A673 (cell line): ENCODE measurements at regions not wholly inside any gene's neighbourhood (a gene's known extent, or its start where the extent isn't known, plus 50 kb on each side); places are given as distances from the start of the nearest gene placed in this dataset.

Experiments used
- BruUV-seq: library from RNA; stranded (reverse); fragments of 400-500 nt; replicated peaks from 2 replicates; lab custom pipeline; 2021; lab: Mats Ljungman, UMichigan
- CTCF ChIA-PET: fragments of 300-600 bp; sonication (Branson Sonifier 250); formaldehyde crosslinking; loops from one replicate; lab custom pipeline; 2022; ENCODE audit warnings: antibody characterized with exemption; lab: Charles Lee
- POLR2A ChIA-PET: fragments of 300-600 bp; sonication (Branson Sonifier 250); formaldehyde crosslinking; loops from one replicate; lab custom pipeline; 2022; ENCODE audit warnings: antibody characterized with exemption; ENCODE audit not compliant: low non-redundant PET; lab: Charles Lee
- DNase-seq: peaks from one replicate; pipeline ENCODE4 v3.0.0-alpha.2; 2015; ENCODE audit warnings: low spot score
- H3K27ac ChIP-seq: fragments of 200-600 bp; sonication (generic); 2 replicates; pipeline ENCODE4 v1.5.1; 2016; ENCODE audit warnings: mixed run types, low read depth, mild to moderate bottlenecking, mixed read lengths, antibody characterized with exemption, low read length; ENCODE audit not compliant: poor library complexity, severe bottlenecking
- H3K27me3 ChIP-seq: fragments of 200-600 bp; sonication (generic); replicated peaks from 2 replicates; pipeline ENCODE4 v1.6.1; 2017; ENCODE audit warnings: mixed run types, low read depth, mild to moderate bottlenecking, mixed read lengths, antibody characterized with exemption, low read length; ENCODE audit not compliant: insufficient read depth, poor library complexity
- H3K36me3 ChIP-seq: fragments of 200-600 bp; sonication (generic); 2 replicates; pipeline ENCODE4 v1.6.1; 2016; ENCODE audit warnings: mixed run types, mild to moderate bottlenecking, mixed read lengths, antibody characterized with exemption, low read length; ENCODE audit not compliant: insufficient read depth, poor library complexity, severe bottlenecking
- H3K4me1 ChIP-seq: fragments of 200-600 bp; sonication (generic); 2 replicates; pipeline ENCODE4 v1.6.1; 2017; ENCODE audit warnings: mixed run types, mild to moderate bottlenecking, mixed read lengths, antibody characterized with exemption, low read length; ENCODE audit not compliant: insufficient read depth, poor library complexity, severe bottlenecking
- H3K4me3 ChIP-seq: fragments of 200-600 bp; sonication (generic); 2 replicates; pipeline ENCODE4 v1.5.1; 2016; ENCODE audit warnings: low read depth, mixed run types, mild to moderate bottlenecking, mixed read lengths, low read length; ENCODE audit not compliant: poor library complexity, severe bottlenecking
- H3K9me3 ChIP-seq: fragments of 200-600 bp; sonication (generic); 2 replicates; pipeline ENCODE4 v1.6.1; 2016; ENCODE audit warnings: mixed run types, low read depth, mild to moderate bottlenecking, mixed read lengths, antibody characterized with exemption, low read length; ENCODE audit not compliant: poor library complexity, severe bottlenecking
- EZH2 ChIP-seq: fragments of 200-600 bp; sonication (generic); IDR thresholded peaks from 2 replicates; pipeline ENCODE4 v1.6.1; 2017; ENCODE audit warnings: borderline replicate concordance, low read depth, mild to moderate bottlenecking, mixed read lengths, antibody characterized with exemption, low read length; ENCODE audit not compliant: poor library complexity, severe bottlenecking
- intact Hi-C: fragments of 100-400 bp; cut with micrococcal nuclease; formaldehyde crosslinking; loops from one replicate; pipeline ENCODE4 v1.10.0; 2022; ENCODE audit not compliant: unreplicated experiment
- TF ChIP-seq, protein P1 (sequence below): fragments of 300-800, 200-600 bp; sonication (generic); conservative IDR thresholded peaks from 2 replicates; pipeline ENCODE4 v1.5.1; 2017; ENCODE audit warnings: low read depth, mild to moderate bottlenecking, antibody characterized with exemption, low read length, moderate library complexity, mixed read lengths

DNA sequence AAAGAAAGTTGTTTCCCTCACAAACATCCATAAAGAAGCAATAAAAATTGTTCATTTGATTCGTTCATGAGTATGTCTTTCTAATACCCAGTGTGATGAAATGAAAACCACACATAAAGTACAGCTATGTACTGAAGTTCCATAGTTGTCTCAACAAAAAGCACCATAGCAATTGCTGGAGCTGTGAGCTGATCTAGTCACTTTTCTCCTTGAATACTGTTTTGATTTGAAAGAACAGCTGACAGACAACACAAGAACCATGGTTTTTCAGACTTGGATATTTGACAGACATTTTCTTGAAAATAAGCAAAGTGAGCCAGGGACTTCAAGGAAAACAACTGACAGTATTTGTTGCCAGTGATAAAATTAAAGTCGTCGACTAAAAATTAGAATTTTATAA, 237.1 kb upstream of the PLD5 start:
- ChIA-PET POLR2A (no interaction called here), CTCF (no interaction called here)
- no TSS peak for BruUV-seq
- TF ChIP-seq EZH2: no peak
- TF ChIP-seq, protein P1, sequence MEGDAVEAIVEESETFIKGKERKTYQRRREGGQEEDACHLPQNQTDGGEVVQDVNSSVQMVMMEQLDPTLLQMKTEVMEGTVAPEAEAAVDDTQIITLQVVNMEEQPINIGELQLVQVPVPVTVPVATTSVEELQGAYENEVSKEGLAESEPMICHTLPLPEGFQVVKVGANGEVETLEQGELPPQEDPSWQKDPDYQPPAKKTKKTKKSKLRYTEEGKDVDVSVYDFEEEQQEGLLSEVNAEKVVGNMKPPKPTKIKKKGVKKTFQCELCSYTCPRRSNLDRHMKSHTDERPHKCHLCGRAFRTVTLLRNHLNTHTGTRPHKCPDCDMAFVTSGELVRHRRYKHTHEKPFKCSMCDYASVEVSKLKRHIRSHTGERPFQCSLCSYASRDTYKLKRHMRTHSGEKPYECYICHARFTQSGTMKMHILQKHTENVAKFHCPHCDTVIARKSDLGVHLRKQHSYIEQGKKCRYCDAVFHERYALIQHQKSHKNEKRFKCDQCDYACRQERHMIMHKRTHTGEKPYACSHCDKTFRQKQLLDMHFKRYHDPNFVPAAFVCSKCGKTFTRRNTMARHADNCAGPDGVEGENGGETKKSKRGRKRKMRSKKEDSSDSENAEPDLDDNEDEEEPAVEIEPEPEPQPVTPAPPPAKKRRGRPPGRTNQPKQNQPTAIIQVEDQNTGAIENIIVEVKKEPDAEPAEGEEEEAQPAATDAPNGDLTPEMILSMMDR: no peak
- Histone ChIP-seq H3K4me1 (no peaks in the 10 kb centered on the region), H3K27me3 (no peaks in the 10 kb centered on the region), H3K36me3 (no peaks in the 10 kb centered on the region), H3K9me3 (no peaks in the 10 kb centered on the region), H3K27ac (no peak overlapping the region), H3K4me3 (no peak overlapping the region)
- no peak for DNase-seq
- intact Hi-C loops: no loop called here

- no peak for DNase-seq
- BruUV-seq: no TSS peak
- ChIA-PET CTCF (no interaction called here), POLR2A (no interaction called here)
- no peaks in the 10 kb centered on the region for H3K27me3 ChIP-seq
- H3K9me3 ChIP-seq: no peaks in the 10 kb centered on the region
- H3K4me1 ChIP-seq: no peaks in the 10 kb centered on the region
- intact Hi-C loops: no loop called here
- no peaks in the 10 kb centered on the region for H3K36me3 ChIP-seq
- H3K4me3 ChIP-seq: no peak overlapping the region
- TF ChIP-seq, protein P1: no peak
- TF ChIP-seq EZH2: no peak
- H3K27ac ChIP-seq: no peak overlapping the region
Measured at GRCh38 chr1:242754926-242755325, 230.4 kb upstream of the PLD5 start.

DNA sequence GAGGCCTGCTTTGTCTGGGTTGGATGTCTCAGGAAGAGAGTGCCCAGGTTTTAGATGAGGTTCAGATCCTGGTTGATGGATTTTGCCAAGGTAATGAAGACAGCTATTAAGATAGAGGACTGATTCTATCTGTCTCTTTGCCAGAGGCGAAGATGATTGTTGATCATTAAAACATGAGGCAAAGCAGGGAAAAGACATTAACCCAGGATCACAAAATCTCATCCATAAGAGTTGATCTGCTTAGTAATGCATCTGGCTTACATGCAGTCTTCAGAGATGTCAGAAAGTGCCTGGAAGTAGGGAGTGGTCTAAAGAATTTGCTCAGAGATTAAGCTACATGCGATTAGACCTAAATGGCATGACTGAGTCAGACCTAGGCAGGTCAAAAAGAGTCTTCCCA, 229.6 kb upstream of the PLD5 start:
- Histone ChIP-seq H3K27me3 (no peaks in the 10 kb centered on the region), H3K4me1 (no peaks in the 10 kb centered on the region), H3K27ac (no peak overlapping the region), H3K36me3 (no peaks in the 10 kb centered on the region), H3K9me3 (no peaks in the 10 kb centered on the region), H3K4me3 (no peak overlapping the region)
- no peak for DNase-seq
- POLR2A ChIA-PET: interaction anchor here (0.6 kb wide), 1 partner anchor 1794 kb away, joined by 8 read pairs; no protein-coding TSS in a partner anchor
- CTCF ChIA-PET: no interaction called here
- intact Hi-C loops: no loop called here
- TF ChIP-seq EZH2: no peak
- TF ChIP-seq, protein P1: no peak
- BruUV-seq: no TSS peak
